ENCODE measurements at regions not wholly inside any gene's neighbourhood (a gene's known extent, or its start where the extent isn't known, plus 50 kb on each side); places are given as distances from the start of the nearest gene placed in this dataset.

- no peak for TF ChIP-seq ZNF512 (CRISPR knock-in tag; IDR thresholded peaks at IDR 0.05)
Measured at GRCh38 chr18:78754311-78755043, 225.1 kb upstream of the SALL3 start (continued).

DNA sequence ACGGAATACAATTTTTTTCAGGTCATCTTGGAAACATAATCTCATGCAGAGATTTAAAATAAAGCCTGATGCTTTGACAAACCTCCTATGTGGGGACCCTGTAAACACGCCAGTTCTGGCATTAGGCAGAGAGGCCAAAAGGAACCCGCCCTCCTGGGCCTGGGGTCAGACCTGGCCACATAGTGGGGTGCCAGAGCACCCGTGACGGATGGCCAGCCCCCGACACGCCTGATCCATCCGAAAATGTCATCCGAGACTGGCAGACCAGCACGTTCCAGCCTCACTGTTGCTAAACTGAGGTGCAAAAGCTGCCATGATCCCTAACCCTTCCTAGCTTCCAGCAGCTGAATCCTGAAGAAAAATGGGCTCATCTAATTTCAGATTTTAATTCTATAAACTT lies 222.6 kb upstream of the SALL3 start:
- Histone ChIP-seq H4K20me1 (ENCODE audit: insufficient read depth, low read length) (no peaks in the 10 kb centered on the region), H3K27ac (ENCODE audit: extremely low read length, insufficient read depth, low read length) (no peak overlapping the region), H3K4me2 (ENCODE audit: low read depth, low read length) (no peak overlapping the region), H3K9ac (ENCODE audit: insufficient read depth, low read depth, low read length) (no peak overlapping the region), H3K4me1 (ENCODE audit: insufficient read depth, low read length) (peaks cover 6% of the 10 kb centered on the region; the same call in 1 of the 2 replicates), H3K27me3 (ENCODE audit: control insufficient read depth in 1 of 2, insufficient read depth in 2 of 2, low read length in 2 of 2) (no peaks in the 10 kb centered on the region; a peak in 1 of 5 replicates), H3K4me3 (replicated peaks in 1 of 3; ENCODE audit: insufficient read depth in 1 of 3, low read depth in 2 of 3, low read length in 3 of 3) (no peak overlapping the region), H2AFZ (ENCODE audit: low read length) (no peak overlapping the region), H3K79me2 (ENCODE audit: insufficient read depth, low read length) (no peaks in the 10 kb centered on the region), H3K9me3 (ENCODE audit: low read length) (no peaks in the 10 kb centered on the region), H3K36me3 (replicated peaks in 1 of 2; ENCODE audit: control insufficient read depth in 1 of 2, insufficient read depth in 2 of 2, low read length in 2 of 2) (no peaks in the 10 kb centered on the region)
- in situ Hi-C loops (cut with HindIII; ENCODE audit: extremely low pct_ligation_motif_present, low pct_unique_long_range_greater_than_20kb): no loop called here
- WGBS (ENCODE audit: low lambda C conversion rate): 11% methylated on average over 7 of the region's 10 CpGs
- POLR2A ChIA-PET: no interaction called here
- no peak for FAIRE-seq
- intact Hi-C loops (cut with micrococcal nuclease; ENCODE audit: unreplicated experiment): no loop called here
- BruUV-seq (replicated peaks): no TSS peak
- CTCF ChIA-PET (ENCODE audit: low intra/inter-chr PET ratio, low total read pairs): no interaction called here
- no peak for DNase-seq (ENCODE audit: low spot score)
- no peak for ATAC-seq
- no peak for TF ChIP-seq ZNF496 (CRISPR knock-in tag; IDR thresholded peaks at IDR 0.05; ENCODE audit: insufficient replicate concordance)
- no peak for TF ChIP-seq TBX3 (IDR thresholded peaks at IDR 0.05; ENCODE audit: borderline replicate concordance)
- no peak for TF ChIP-seq ZBTB42 (CRISPR knock-in tag; IDR thresholded peaks at IDR 0.05)
- no peak for TF ChIP-seq RFX3 (CRISPR knock-in tag; IDR thresholded peaks at IDR 0.05)
- no peak for TF ChIP-seq ZNF550 (CRISPR knock-in tag; IDR thresholded peaks at IDR 0.05; ENCODE audit: borderline replicate concordance)
- no peak for TF ChIP-seq TERF1 (CRISPR knock-in tag; IDR thresholded peaks at IDR 0.05)
- no peak for TF ChIP-seq JDP2 (CRISPR knock-in tag; IDR thresholded peaks at IDR 0.05; ENCODE audit: borderline replicate concordance)
- no peak for TF ChIP-seq SYNCRIP (IDR thresholded peaks at IDR 0.05; ENCODE audit: insufficient read depth, low read depth, low read length)
- TF ChIP-seq, protein P1, sequence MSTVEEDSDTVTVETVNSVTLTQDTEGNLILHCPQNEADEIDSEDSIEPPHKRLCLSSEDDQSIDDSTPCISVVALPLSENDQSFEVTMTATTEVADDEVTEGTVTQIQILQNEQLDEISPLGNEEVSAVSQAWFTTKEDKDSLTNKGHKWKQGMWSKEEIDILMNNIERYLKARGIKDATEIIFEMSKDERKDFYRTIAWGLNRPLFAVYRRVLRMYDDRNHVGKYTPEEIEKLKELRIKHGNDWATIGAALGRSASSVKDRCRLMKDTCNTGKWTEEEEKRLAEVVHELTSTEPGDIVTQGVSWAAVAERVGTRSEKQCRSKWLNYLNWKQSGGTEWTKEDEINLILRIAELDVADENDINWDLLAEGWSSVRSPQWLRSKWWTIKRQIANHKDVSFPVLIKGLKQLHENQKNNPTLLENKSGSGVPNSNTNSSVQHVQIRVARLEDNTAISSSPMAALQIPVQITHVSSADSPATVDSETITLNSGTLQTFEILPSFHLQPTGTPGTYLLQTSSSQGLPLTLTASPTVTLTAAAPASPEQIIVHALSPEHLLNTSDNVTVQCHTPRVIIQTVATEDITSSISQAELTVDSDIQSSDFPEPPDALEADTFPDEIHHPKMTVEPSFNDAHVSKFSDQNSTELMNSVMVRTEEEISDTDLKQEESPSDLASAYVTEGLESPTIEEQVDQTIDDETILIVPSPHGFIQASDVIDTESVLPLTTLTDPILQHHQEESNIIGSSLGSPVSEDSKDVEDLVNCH (CRISPR knock-in tag; IDR thresholded peaks at IDR 0.05): no peak
- TF ChIP-seq SP1 (IDR thresholded peaks at IDR 0.05): no peak
- no peak for TF ChIP-seq SP1 (CRISPR knock-in tag; IDR thresholded peaks at IDR 0.05)
- no peak for TF ChIP-seq ZNF709 (CRISPR knock-in tag; IDR thresholded peaks at IDR 0.05)
- no peak for TF ChIP-seq ZNF264 (CRISPR knock-in tag; IDR thresholded peaks at IDR 0.05)
- TF ChIP-seq ZNF44 (CRISPR knock-in tag; IDR thresholded peaks at IDR 0.05): no peak
- no peak for TF ChIP-seq GPBP1L1 (CRISPR knock-in tag; IDR thresholded peaks at IDR 0.05)
- TF ChIP-seq NBN (conservative IDR thresholded peaks at IDR 0.05): no peak
- TF ChIP-seq XBP1 (CRISPR knock-in tag; IDR thresholded peaks at IDR 0.05): no peak
- TF ChIP-seq BHLHE40 (IDR thresholded peaks at IDR 0.05; ENCODE audit: low read length): no peak

Measured in HepG2 (cell line).